ENCODE measurements at regions not wholly inside any gene's neighbourhood (a gene's known extent, or its start where the extent isn't known, plus 50 kb on each side); places are given as distances from the start of the nearest gene placed in this dataset.

DNA sequence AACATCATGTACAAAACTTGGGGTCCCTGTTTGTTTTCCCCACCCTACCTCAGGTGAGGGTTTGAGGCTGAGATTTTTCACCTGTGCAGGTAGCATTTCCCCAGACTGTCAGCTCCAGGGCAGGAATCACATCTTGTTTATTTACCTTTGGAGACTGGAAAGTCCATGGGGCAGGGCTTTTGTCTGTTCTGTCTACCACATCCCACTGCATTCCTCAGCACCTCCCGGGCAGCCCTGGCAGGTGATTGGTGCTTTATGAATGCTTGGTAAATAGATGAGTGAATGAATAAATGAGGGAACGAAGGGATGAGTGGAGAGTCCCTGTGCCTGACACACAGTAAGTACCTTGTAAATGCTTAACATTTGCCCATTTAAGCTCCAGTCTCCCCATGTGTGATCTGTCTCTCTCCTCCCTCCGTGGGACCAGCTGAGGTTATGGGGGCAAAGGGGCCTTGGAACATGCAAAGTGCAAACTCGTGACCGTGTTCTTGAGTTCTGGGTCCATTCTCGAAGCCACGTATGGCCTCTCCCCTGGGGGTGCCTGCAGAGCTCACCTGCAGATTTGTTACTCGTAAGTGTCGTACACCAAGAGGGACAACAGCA is 69.7 kb upstream of the PMEPA1 start:
- DNase-seq, result peak; percentile 70

DNA sequence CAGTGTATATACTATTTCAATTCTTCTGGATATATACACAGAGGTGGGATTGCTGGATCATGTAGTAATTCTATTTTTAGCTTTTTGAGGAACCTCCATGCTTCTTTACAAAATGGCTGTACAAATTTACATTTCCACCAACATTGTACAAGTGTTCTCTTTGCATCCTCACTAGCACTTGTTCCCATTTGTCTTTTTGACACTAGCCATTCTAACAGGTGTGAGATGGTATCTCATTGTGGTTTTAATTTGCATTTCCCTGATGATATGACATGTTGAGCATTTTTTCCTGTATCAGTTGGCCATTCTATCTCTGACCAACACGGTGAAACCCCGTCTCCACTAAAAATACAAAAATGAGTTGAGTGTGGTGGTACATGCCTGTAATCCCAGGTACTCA is 68.1 kb upstream of the PMEPA1 start:
- no peak for DNase-seq

DNA sequence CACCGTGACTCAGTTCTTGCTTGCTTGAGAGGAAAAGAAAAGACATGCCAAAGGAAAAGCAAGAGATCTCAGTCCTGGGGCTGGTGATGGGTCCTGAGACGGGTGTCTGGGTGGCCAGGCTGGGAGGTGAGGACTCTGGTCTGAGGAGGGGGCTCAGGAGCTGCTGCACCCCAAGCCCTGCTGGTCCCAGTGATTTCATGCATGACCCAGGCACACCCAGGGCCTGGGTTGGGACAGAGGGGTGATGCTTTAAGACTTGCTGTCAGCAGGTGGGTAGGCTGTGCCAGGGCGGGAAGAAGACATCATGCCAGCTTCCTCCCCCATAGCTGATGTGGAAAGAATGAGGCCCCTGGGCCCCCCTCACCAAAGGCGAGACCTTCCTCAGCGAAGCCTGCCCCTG is 65.1 kb upstream of the PMEPA1 start:
- DNase-seq, result peak; percentile 41

DNA sequence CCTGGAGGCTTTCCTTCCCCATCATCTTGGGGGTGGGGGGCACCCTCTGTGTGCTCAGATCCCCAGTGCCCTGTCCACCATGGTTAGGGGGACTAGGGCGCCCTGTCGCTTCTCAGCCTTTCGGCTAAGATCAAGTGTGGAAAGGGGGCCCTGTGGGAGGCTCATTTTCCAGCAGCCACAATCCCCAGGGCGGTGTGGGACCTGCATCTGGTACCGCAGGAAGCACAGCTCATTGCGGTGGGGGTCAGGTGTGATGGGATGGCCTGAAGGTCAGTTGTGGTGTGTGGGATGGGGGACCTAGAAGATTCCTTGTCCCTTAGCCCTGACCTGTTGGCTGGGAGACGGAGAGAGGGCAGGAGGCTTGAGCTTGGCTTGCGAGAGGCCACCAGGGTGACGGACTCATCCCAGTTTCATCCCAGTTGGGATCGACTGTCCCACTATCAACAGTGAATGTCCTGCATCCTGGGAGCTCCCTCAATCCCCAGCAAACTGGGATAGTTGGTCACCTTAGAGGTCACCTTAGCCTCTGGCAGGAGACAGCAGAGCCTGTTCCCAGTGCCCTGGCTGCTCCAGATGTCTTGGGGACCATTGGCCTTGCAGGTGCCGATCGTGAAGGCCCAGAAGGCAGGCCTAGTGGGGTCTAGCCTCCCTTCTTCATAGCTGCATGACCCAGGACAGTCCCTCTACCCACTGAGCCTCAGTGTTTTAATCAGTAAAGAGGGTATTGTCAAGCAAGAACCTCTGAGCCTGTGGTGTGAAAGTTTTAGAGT is 64.5 kb upstream of the PMEPA1 start:
- peak; percentile 46 for DNase-seq

DNA sequence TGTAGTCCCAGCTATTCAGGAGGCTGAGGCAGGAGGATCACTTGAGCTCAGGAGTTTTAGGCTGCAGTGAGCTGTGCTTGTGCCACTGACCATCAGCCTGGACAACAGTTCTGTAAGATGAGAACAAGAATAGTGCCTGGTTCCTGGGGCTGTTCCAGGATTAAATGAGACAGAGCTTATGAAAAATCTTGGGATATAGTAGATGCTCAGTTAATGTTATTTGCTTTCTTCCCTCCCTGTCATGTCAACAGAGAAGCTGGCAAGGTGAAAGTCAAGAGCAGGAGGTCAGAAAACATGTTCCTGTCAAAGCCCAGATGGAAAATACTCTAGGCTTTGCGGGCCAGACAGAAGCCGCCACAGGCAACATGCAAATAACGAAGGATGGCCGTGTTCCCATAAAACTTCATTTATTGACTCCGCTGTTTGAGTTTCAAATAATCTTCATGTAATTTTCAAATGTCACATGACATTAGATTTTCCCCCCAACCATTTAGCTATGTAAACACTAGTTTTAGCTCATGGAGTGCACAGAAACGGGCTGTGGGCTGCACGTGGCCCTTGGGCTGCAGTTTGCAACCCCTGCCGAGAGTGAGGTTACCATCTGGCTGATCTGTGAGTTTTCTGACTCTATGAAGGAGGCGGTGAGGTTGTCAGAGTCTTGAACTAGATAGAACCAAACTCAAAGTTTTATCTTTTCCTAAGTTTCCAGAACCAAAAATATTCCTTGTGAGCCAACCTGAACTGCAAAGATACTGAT is 63.4 kb upstream of the PMEPA1 start:
- DNase-seq, result peak; percentile 24

DNA sequence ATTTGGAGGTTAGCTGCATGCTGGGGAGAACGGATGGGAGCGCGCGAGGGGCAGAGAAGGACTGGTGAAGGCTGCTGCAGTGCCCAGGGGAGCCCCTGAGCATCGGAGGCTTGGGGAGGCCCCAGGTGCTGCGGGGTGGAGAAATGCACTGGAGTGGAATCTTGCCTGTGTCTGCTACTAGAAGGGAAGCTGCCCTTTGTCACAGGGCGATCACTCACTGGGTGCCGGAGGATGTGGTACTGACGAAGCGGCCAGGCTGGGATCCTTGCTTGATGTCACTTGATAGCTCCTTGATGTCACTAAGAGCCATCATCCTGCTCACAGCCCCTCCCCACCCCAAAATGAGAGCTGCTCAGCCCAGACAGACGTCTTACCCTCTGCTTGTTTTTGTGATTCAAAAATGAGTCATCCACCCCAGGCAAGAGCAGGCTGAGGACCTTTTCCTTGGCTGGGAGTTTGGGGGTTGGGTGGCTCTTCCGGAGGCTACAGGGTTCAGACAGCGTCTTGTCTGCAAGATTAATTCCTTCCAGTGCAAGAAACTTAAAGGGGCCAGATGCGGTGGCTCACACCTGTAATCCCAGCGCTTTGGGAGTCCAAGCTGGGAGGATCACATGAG is 62.6 kb upstream of the PMEPA1 start:
- DNase-seq, result peak; percentile 97

DNA sequence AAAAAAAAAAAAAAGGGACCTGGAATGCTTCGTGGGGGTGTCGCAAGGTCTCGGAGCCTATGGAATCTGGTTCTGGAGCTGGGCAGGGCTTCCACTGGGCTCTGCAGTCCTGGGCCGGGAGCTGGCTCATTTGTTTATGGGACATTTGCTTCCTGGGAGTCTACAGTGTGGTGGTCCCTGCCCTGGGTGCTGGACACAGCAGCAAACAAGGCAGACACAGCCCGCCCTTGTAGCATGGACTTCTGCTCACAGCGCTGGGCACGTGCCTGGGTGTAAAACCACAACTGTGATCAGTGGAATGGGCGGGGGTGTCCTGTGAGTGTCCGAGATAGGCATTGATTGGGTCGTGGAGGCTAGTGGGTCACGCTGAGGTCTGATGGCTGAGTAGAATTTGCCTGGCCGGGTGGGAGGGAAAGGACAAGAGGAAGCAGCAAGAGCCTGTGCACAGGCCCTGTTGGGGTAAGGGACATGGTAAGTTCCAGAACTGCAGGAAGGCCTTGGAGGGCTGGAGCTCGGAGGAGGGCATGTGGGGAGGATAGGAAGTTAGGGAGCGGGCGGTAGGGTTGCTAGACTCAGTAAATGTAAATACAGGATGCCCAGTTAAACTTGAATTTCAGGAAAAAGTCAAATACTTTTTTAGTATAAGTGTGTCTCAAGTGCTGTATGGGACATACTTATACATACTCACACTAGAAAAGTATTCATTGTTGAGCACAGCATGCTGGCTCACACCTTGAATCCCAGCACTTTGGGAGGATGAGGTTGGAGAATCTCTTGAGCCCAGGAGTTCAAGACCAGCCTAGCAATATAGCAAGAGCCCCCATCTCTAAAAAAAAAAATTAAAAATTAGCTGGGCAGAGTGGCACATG is 61.3 kb upstream of the PMEPA1 start:
- peak; percentile 87 for DNase-seq

DNA sequence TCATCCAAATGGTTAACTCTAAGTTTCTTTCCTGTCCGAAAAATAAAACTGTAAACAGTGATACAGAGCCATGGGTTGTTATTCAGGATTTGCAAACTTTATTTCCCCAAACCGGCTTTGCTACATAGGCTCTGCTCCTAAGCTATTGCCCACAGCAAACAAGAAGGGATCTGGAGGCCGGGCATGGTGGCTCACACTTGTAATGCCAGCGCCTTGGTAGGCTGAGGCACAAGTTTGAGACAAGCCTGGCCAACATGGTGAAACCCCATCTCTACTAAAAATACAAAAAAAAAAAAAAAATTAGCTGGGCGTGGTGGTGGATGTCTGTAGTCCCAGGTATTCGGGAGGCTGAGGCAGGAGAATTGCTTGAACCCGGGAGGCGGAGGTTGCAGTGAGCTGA is 60.6 kb upstream of the PMEPA1 start:
- peak; percentile 28 for DNase-seq

DNA sequence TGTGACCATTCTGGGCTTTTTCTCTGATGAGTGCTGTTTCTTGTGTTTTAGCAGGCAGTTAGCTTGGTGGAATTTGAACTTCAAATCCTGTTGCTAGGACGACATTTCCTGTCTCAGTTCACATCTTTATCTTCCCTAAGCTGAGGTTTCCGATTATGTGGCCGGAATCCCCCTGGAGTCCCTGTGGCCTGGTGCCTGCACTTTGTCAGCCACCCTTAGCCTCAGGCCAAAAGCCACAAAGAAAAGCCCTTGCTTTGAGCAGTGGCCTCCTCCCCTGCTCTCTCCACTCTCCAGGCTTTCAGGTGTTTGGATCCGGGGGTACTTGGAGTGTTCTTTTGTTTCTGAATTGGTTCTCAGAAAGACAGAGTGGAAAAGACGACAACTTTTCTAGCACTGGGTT is 59.9 kb upstream of the PMEPA1 start:
- DNase-seq, result peak; percentile 94

DNA sequence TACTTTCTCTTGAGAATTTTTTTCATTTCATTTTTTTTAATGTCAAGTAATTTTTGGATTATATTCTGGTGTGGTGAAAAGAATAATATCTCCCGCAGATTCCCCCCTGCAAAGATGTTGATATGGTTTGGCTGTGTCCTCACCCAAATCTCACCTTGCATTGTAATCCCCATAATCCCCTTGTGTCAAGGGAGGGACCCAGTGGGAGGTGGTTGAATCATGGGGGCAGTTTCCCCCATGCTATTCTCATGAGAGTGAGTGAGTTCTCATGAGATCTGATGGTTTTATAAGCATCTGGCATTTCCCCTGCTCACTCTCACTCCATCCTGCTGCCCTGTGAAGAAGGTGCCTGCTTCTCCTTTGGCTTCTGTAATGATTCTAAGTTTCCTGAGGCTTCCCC is 58.7 kb upstream of the PMEPA1 start:
- peak; percentile 20 for DNase-seq

DNA sequence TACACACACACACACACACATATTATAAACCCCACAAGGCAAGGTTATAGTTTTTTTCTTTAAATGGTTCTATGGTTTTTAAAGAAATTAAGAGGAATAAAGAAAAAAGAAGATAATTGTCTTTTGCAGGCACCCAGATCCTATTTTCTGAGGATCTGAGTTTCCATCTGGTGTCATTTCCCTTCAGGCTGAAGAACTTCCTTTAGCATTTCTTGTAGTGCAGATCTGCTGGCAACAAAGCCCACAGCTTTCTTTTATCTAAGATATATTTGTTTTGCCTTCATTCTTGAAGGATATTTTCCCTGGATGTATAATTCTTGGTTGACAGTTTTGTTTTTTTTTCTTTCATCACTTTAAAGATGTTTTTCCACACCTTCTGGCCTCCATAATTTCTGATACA is 57.6 kb upstream of the PMEPA1 start:
- DNase-seq, result no peak

DNA sequence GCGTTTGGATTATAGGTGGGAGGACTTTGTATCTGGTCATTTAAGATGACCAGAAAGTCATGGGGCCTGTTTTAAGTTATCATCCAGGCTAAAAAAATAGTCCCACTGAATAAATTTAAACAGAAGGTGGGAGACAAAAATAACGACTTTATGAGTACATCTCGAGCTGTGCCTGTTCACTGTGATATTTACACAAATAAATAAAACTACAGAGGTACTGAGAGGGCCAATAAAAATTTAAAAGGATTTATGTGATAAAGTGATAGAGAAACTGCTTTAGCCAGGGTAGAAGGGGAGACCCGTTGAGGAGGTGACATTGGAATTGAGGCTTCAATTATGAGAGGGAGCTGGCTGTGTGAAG is 53.4 kb upstream of the PMEPA1 start:
- DNase-seq, result no peak

DNA sequence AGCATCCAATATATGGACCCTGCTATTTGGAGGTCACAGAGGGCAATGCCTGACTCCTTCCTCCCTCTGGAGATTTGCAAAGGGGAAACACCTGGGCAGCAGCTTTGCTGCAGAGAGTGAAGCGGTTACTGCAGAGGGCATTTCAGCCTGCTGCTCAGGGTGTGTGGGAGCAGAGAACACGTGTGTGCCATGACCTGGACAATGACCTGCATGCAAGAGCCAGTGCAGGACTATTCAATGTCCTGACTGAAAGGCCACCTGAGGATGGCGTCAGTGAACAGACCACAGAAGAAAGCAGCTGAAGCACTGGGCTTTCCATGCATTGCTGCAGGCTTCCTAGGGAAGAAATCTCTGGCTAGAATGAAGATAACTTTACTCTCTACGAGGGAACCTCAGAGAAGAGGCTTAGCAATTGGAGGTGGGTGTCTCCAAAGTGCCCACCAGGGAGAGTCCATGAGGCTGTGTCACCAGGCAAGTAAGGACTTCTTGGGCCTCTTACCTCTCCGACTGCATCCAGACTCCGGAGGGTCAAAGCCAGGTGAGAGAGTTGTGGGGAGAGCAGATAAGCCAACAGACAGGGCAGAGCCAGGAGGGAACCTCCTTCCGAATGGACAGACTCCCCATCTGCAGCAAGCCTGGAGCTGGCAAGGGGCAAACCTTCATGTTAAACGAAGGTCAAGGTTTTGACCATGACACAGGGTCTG is 52.9 kb upstream of the PMEPA1 start:
- peak; percentile 19 for DNase-seq

DNA sequence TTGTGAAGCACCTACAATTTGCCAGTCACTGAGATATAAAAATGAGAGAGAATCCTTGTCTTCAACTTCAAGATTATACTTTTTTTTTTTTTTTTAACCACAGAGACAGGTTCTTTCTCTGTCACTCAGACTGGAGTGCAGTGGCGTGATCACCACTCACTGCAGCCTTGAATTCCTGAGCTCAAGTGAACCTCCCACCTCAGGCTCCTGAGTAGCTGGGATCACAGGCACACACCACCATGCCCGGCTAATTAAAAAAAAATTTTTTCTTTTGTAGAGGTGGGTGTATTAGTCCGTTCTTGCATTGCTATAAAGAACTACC is 51.6 kb upstream of the PMEPA1 start:
- DNase-seq, result no peak

DNA sequence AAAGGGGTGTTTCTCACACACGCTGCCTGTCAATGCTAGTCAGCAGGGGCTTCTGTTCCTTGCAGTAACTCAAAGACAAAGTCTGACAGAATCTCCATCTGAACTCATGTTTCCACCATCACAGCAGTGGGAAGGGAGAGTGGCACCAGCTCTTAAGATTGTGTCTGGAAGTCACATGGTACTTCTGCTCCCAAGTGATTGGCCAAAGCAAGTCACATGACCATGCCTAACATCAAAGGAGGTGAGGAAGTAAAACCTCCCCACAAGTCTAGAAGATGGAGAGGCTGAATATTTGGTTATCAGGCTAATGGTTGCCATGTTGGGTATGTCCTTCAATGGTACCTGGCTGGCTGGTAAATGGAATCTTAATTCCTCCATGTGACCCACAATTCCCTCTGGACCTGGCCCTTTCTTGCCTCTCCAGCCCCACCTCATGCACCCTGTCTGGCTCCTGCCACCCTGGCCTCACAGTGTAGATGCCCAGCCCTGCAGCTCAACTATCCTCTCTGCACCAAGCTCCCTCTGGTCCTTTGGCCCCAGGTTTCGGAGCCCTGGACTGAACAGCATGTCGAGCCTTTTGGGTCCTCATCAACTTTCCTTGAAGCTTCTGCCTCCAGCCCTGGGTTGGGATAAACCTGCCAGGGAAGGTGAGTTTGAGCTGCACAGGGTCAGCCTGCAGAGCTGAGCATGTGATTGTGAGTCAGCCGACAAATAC is 51.0 kb upstream of the PMEPA1 start:
- peak; percentile 61 for DNase-seq

DNA sequence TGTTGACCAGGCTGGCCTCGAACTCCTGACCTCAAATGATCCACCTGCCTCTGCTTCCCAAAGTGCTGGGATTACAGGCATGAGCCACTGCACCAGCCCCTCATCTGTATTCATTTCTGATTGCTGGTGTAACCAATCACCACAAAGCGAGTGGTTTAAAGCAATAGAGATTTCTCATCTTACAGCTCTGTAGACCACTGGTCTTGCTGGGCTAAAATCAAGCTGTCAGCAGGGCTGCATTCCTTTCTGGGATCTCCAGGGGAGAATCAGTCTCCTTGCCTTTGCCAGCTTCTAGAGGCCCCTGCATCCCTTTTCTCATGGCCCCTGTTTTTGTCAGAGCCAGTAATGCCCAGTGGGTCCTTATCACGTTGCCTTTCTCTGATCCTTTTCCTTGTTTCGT is 49.9 kb upstream of the PMEPA1 start:
- peak; percentile 23 for DNase-seq

Measured in islet precursor cell (in vitro differentiated cells).